ENCODE measurements at regions not wholly inside any gene's neighbourhood (a gene's known extent, or its start where the extent isn't known, plus 50 kb on each side); places are given as distances from the start of the nearest gene placed in this dataset.

DNA sequence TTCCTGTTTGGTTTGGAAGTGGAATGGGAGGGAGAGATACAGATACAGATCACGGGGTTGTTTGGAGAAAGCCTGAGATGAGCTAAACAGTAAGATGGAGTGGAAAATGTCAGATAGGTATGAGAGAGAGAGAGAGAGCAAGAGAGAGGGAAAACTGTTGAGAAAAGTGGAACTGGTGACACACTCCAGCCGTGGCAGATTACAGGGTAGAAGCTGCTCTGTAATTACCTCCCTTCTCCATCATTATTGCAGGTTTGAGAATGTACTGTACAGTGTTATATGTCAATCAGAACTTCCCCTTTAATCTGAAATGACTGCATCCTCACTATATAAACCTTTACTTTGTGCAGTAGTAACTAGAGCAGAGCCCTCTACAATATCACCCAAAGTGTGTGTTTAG is 74.5 kb upstream of the WWC1 start:
- Histone ChIP-seq H3K27me3 (ENCODE audit: control insufficient read depth, extremely low read depth, insufficient read depth, low read length) (no peaks in the 10 kb centered on the region), H3K4me2 (ENCODE audit: control insufficient read depth, extremely low read depth, insufficient read depth, low read depth, low read length) (no peak overlapping the region), H3K4me1 (ENCODE audit: control insufficient read depth, extremely low read depth, insufficient read depth, low read length) (no peaks in the 10 kb centered on the region), H3K9me1 (ENCODE audit: control insufficient read depth, extremely low read depth, insufficient read depth, low read length) (no peaks in the 10 kb centered on the region), H3K9me3 (ENCODE audit: control insufficient read depth, low read depth, low read length) (no peaks in the 10 kb centered on the region), H3K36me3 (ENCODE audit: control insufficient read depth in 2 of 2, extremely low read depth in 1 of 2, insufficient read depth in 2 of 2, low read length in 2 of 2) (peaks cover 26 to 37% of the 10 kb centered on the region in 2 experiments), H3K79me2 (ENCODE audit: control insufficient read depth, insufficient read depth, low read length) (no peaks in the 10 kb centered on the region), H3K9ac (ENCODE audit: control insufficient read depth, extremely low read depth, insufficient read depth, low read length) (no peak overlapping the region), H4K20me1 (ENCODE audit: control insufficient read depth, extremely low read depth, insufficient read depth, low read length) (peaks cover 8% of the 10 kb centered on the region), H2AFZ (ENCODE audit: control insufficient read depth, low read length) (no peak overlapping the region), H3K4me3 (ENCODE audit: control insufficient read depth in 2 of 3, extremely low read depth in 1 of 3, insufficient read depth in 2 of 3, low read depth in 1 of 3, low read length in 3 of 3) (no peak overlapping the region), H3K27ac (ENCODE audit: control insufficient read depth, insufficient read depth, low read length) (no peak overlapping the region)
- DNase-seq (ENCODE audit: low read depth, low spot score) (no peak), FAIRE-seq (no peak)
- dilution Hi-C loops (cut with MboI; ENCODE audit: extremely low pct_ligation_motif_present, low sequenced_read_pairs) = no loop called here
- TF ChIP-seq EZH2 (IDR thresholded peaks at IDR 0.05; ENCODE audit: low read length) = no peak
- TF ChIP-seq, protein P1, sequence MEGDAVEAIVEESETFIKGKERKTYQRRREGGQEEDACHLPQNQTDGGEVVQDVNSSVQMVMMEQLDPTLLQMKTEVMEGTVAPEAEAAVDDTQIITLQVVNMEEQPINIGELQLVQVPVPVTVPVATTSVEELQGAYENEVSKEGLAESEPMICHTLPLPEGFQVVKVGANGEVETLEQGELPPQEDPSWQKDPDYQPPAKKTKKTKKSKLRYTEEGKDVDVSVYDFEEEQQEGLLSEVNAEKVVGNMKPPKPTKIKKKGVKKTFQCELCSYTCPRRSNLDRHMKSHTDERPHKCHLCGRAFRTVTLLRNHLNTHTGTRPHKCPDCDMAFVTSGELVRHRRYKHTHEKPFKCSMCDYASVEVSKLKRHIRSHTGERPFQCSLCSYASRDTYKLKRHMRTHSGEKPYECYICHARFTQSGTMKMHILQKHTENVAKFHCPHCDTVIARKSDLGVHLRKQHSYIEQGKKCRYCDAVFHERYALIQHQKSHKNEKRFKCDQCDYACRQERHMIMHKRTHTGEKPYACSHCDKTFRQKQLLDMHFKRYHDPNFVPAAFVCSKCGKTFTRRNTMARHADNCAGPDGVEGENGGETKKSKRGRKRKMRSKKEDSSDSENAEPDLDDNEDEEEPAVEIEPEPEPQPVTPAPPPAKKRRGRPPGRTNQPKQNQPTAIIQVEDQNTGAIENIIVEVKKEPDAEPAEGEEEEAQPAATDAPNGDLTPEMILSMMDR (optimal IDR thresholded peaks at IDR 0.05 in 1 of 3, IDR thresholded peaks at IDR 0.05 in 1 of 3, conservative IDR thresholded peaks at IDR 0.05 in 1 of 3; ENCODE audit: extremely low read depth in 1 of 3, insufficient read depth in 2 of 3, low read length in 3 of 3) = no peak

DNA sequence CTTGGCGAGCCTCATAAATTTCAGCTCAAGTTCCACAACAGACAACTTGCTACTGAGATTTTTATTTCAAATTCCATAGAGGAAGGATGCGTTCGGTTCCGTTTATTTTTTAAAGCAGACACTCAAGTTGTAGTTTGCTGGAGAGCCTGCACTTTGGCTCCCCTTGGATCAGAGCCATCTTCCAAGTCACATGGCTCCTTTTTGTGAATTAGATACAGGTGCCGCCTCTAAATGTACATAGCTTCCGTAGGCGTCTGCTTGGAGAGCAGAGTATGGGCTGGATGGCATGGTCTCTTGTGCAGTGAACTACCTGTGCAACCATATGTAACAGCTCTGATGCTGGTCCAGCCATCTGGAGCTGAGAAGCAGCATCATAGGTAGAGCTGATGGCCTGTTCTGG is 73.9 kb upstream of the WWC1 start:
- Histone ChIP-seq H3K79me2 (ENCODE audit: control insufficient read depth, insufficient read depth, low read length) (no peaks in the 10 kb centered on the region), H3K4me3 (ENCODE audit: control insufficient read depth in 2 of 3, extremely low read depth in 1 of 3, insufficient read depth in 2 of 3, low read depth in 1 of 3, low read length in 3 of 3) (no peak overlapping the region), H3K27ac (ENCODE audit: control insufficient read depth, insufficient read depth, low read length) (no peak overlapping the region), H2AFZ (ENCODE audit: control insufficient read depth, low read length) (no peak overlapping the region), H3K9me1 (ENCODE audit: control insufficient read depth, extremely low read depth, insufficient read depth, low read length) (no peaks in the 10 kb centered on the region), H4K20me1 (ENCODE audit: control insufficient read depth, extremely low read depth, insufficient read depth, low read length) (peaks cover 8% of the 10 kb centered on the region), H3K9me3 (ENCODE audit: control insufficient read depth, low read depth, low read length) (no peaks in the 10 kb centered on the region), H3K4me2 (ENCODE audit: control insufficient read depth, extremely low read depth, insufficient read depth, low read depth, low read length) (no peak overlapping the region), H3K9ac (ENCODE audit: control insufficient read depth, extremely low read depth, insufficient read depth, low read length) (no peak overlapping the region), H3K4me1 (ENCODE audit: control insufficient read depth, extremely low read depth, insufficient read depth, low read length) (no peaks in the 10 kb centered on the region), H3K27me3 (ENCODE audit: control insufficient read depth, extremely low read depth, insufficient read depth, low read length) (no peaks in the 10 kb centered on the region), H3K36me3 (ENCODE audit: control insufficient read depth in 2 of 2, extremely low read depth in 1 of 2, insufficient read depth in 2 of 2, low read length in 2 of 2) (peaks cover 27 to 39% of the 10 kb centered on the region in 2 experiments)
- TF ChIP-seq, protein P1 (optimal IDR thresholded peaks at IDR 0.05 in 1 of 3, IDR thresholded peaks at IDR 0.05 in 1 of 3, conservative IDR thresholded peaks at IDR 0.05 in 1 of 3; ENCODE audit: extremely low read depth in 1 of 3, insufficient read depth in 2 of 3, low read length in 3 of 3) = no peak
- no peak for TF ChIP-seq EZH2 (IDR thresholded peaks at IDR 0.05; ENCODE audit: low read length)
- no peak for DNase-seq (ENCODE audit: low read depth, low spot score)
- dilution Hi-C loops (cut with MboI; ENCODE audit: extremely low pct_ligation_motif_present, low sequenced_read_pairs) = no loop called here
- no peak for FAIRE-seq

All from keratinocyte (primary cell).